Stimulated activated naive CD8-positive, alpha-beta T cell treated with anti-CD3 and anti-CD28 coated beads, Interleukin-15, Interleukin-2, amounts not matched to agents 100 U/mL and 50 U/mL, for 24 hours (primary cell): ENCODE measurements at regions not wholly inside any gene's neighbourhood (a gene's known extent, or its start where the extent isn't known, plus 50 kb on each side); places are given as distances from the start of the nearest gene placed in this dataset.
"Not testable (repeated sequence)": the region's sequence is repeated elsewhere in the genome, so short reads cannot be mapped to it uniquely, and the experiment has no call there.

Source experiments
- ATAC-seq: fragments of 150-1000 bp; cut with Tn5 transposase; one replicate; pipeline ENCODE4 v1.10.0; 2021
- DNase-seq: peaks from one replicate; pipeline ENCODE4 v3.0.0; 2021

- ATAC-seq (no peak), DNase-seq (no peak)
Observed at GRCh38 chr18:10354241-10354811, 100.1 kb upstream of the APCDD1 start.

GRCh38 chr18:10354890-10355289 lies 99.5 kb upstream of the APCDD1 start:
- ATAC-seq (no peak), DNase-seq (no peak)

- ATAC-seq: not testable (repeated sequence)
Observed at GRCh38 chr18:10356999-10357398, 97.4 kb upstream of the APCDD1 start.

GRCh38 chr18:10361660-10362059 lies 92.8 kb upstream of the APCDD1 start:
- DNase-seq (no peak), ATAC-seq (no peak)

More at GRCh38 chr18:10356999-10357398, 97.4 kb upstream of the APCDD1 start:
- not testable (repeated sequence) for DNase-seq

- ATAC-seq (no peak), DNase-seq (no peak)
Observed at GRCh38 chr18:10365021-10365500, 89.4 kb upstream of the APCDD1 start.

- no peak for ATAC-seq
Observed at GRCh38 chr18:10365901-10366300, 88.5 kb upstream of the APCDD1 start.

GRCh38 chr18:10367836-10368235 lies 86.6 kb upstream of the APCDD1 start:
- no peak for ATAC-seq
- no peak for DNase-seq

More at GRCh38 chr18:10365901-10366300, 88.5 kb upstream of the APCDD1 start:
- DNase-seq: no peak

GRCh38 chr18:10368456-10369453 lies 85.7 kb upstream of the APCDD1 start:
- DNase-seq: no peak
- ATAC-seq: no peak

GRCh38 chr18:10370716-10371115 lies 83.7 kb upstream of the APCDD1 start:
- ATAC-seq: no peak
- DNase-seq: no peak

GRCh38 chr18:10371165-10371564 lies 83.3 kb upstream of the APCDD1 start:
- DNase-seq: no peak
- ATAC-seq: no peak

GRCh38 chr18:10374195-10374594 lies 80.2 kb upstream of the APCDD1 start:
- DNase-seq: no peak
- ATAC-seq: no peak

GRCh38 chr18:10374636-10375293 lies 79.7 kb upstream of the APCDD1 start:
- ATAC-seq (no peak), DNase-seq (no peak)

- DNase-seq (no peak), ATAC-seq (no peak)
Observed at GRCh38 chr18:10376731-10377130, 77.7 kb upstream of the APCDD1 start.

- ATAC-seq (no peak), DNase-seq (no peak)
Observed at GRCh38 chr18:10377956-10378355, 76.5 kb upstream of the APCDD1 start.

GRCh38 chr18:10378688-10379420 lies 75.6 kb upstream of the APCDD1 start:
- no peak for ATAC-seq

GRCh38 chr18:10379522-10379921 lies 74.9 kb upstream of the APCDD1 start:
- no peak for DNase-seq
- no peak for ATAC-seq

More at GRCh38 chr18:10378688-10379420, 75.6 kb upstream of the APCDD1 start:
- DNase-seq: no peak

- DNase-seq: no peak
- ATAC-seq: no peak
Observed at GRCh38 chr18:10381516-10381915, 72.9 kb upstream of the APCDD1 start.

GRCh38 chr18:10381951-10382350 lies 72.5 kb upstream of the APCDD1 start:
- no peak for ATAC-seq
- no peak for DNase-seq

- DNase-seq (no peak), ATAC-seq (no peak)
Observed at GRCh38 chr18:10386049-10386448, 68.4 kb upstream of the APCDD1 start.

GRCh38 chr18:10386956-10387355 lies 67.5 kb upstream of the APCDD1 start:
- DNase-seq (no peak), ATAC-seq (no peak)

- DNase-seq (no peak), ATAC-seq (no peak)
Observed at GRCh38 chr18:10387399-10387798, 67.0 kb upstream of the APCDD1 start.

- DNase-seq: no peak
- no peak for ATAC-seq
Observed at GRCh38 chr18:10388373-10388772, 66.1 kb upstream of the APCDD1 start.
